Ovary (tissue), 3 donors: ENCODE measurements at regions not wholly inside any gene's neighbourhood (a gene's known extent, or its start where the extent isn't known, plus 50 kb on each side); places are given as distances from the start of the nearest gene placed in this dataset.
"Not testable (repeated sequence)": the region's sequence is repeated elsewhere in the genome, so short reads cannot be mapped to it uniquely, and the experiment has no call there.

ENCODE experiments used
- EP300 ChIP-seq: sonication (generic); formaldehyde crosslinking; IDR thresholded peaks from one replicate; pipeline ENCODE4 v1.6.1; 2017; ENCODE audit warnings: antibody characterized with exemption
- POLR2A ChIP-seq: fragments of 450-650 bp; IDR thresholded peaks from one replicate; pipeline ENCODE4 v1.6.1; 2017; ENCODE audit warnings: antibody characterized with exemption, mild to moderate bottlenecking, moderate library complexity
- TF ChIP-seq, protein P1 (sequence below), 3 donors: fragments of 450-650 bp in 2 of 3; fragments of 200-600 bp in 1 of 3; IDR thresholded peaks; one replicate each; pipeline versions ENCODE4 v1.5.1 to v1.8.0; 2016 to 2022; ENCODE audit warnings: antibody characterized with exemption in 3 of 3, mild to moderate bottlenecking in 1 of 3
- donor health status: DM: no; HTN: no; CAD: no.

- TF ChIP-seq, protein P1, sequence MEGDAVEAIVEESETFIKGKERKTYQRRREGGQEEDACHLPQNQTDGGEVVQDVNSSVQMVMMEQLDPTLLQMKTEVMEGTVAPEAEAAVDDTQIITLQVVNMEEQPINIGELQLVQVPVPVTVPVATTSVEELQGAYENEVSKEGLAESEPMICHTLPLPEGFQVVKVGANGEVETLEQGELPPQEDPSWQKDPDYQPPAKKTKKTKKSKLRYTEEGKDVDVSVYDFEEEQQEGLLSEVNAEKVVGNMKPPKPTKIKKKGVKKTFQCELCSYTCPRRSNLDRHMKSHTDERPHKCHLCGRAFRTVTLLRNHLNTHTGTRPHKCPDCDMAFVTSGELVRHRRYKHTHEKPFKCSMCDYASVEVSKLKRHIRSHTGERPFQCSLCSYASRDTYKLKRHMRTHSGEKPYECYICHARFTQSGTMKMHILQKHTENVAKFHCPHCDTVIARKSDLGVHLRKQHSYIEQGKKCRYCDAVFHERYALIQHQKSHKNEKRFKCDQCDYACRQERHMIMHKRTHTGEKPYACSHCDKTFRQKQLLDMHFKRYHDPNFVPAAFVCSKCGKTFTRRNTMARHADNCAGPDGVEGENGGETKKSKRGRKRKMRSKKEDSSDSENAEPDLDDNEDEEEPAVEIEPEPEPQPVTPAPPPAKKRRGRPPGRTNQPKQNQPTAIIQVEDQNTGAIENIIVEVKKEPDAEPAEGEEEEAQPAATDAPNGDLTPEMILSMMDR (IDR thresholded peaks at IDR 0.05), result not testable (repeated sequence)
- not testable (repeated sequence) for TF ChIP-seq POLR2A, EP300
These were observed 93.8 kb upstream of the NBPF11 start for GRCh38 chr1:148245843-148246242.
